Lung (tissue), 11 donors: ENCODE measurements at regions not wholly inside any gene's neighbourhood (a gene's known extent, or its start where the extent isn't known, plus 50 kb on each side); places are given as distances from the start of the nearest gene placed in this dataset.

ENCODE experiments used
- ATAC-seq: fragments of 200-7000 bp; cut with Tn5 transposase; one replicate; pipeline ENCODE4 v1.9.1; 2020; ENCODE audit warnings: moderate number of reproducible peaks; ENCODE audit not compliant: insufficient read depth, low FRiP score
- DNase-seq, 3 donors: peaks; one replicate each; pipeline ENCODE4 v3.0.0-alpha.2; 2013 to 2017
- H3K27ac ChIP-seq, 2 donors: one replicate each; pipeline ENCODE4 v1.5.1; 2013; ENCODE audit warnings: mild to moderate bottlenecking in 2 of 2, moderate library complexity in 2 of 2, control low read depth in 1 of 2, inconsistent platforms in 1 of 2, low read depth in 1 of 2, low read length in 1 of 2
- H3K27me3 ChIP-seq, 3 donors: one replicate each; pipeline ENCODE4 v1.5.1; 2013; ENCODE audit warnings: low read length in 2 of 3; ENCODE audit not compliant: control insufficient read depth in 3 of 3, insufficient read depth in 3 of 3
- H3K36me3 ChIP-seq, 4 donors: one replicate each; pipeline ENCODE4 v1.5.1; 2013; ENCODE audit warnings: low read length in 4 of 4, mild to moderate bottlenecking in 1 of 4, moderate library complexity in 1 of 4; ENCODE audit not compliant: control insufficient read depth in 4 of 4, insufficient read depth in 4 of 4
- H3K4me1 ChIP-seq, 5 donors: one replicate each; pipeline ENCODE4 v1.5.1; 2013; ENCODE audit warnings: low read length in 5 of 5, mild to moderate bottlenecking in 2 of 5, moderate library complexity in 1 of 5; ENCODE audit not compliant: control insufficient read depth in 5 of 5, insufficient read depth in 5 of 5
- H3K4me3 ChIP-seq: one replicate; pipeline ENCODE4 v1.5.1; 2013; ENCODE audit warnings: mild to moderate bottlenecking, control low read depth, moderate library complexity
- H3K9ac ChIP-seq, 2 donors: one replicate each; pipeline ENCODE4 v1.5.1; 2013; ENCODE audit warnings: low read length in 2 of 2, control low read depth in 1 of 2; ENCODE audit not compliant: insufficient read depth in 1 of 2
- H3K9me3 ChIP-seq, 4 donors: one replicate each; pipeline ENCODE4 v1.5.1; 2013; ENCODE audit warnings: low read length in 3 of 4, mild to moderate bottlenecking in 1 of 4, moderate library complexity in 1 of 4; ENCODE audit not compliant: control insufficient read depth in 4 of 4, insufficient read depth in 3 of 4
- CTCF ChIP-seq: IDR thresholded peaks from 2 replicates; pipeline ENCODE4 v1.5.1; 2012; ENCODE audit warnings: mild to moderate bottlenecking; ENCODE audit errors: control extremely low read depth, extremely low read depth
- WGBS, 2 donors: extraction: QIAGEN DNeasy Blood & Tissue Kit; methylation state at CpG; one replicate each; pipeline ENCODE4 v1.1.7; 2013; 5-methylcytosine and 5-hydroxymethylcytosine counted together
- donor health status: control.
- donor health status: control.
- donor health status: Bipolar disorder and iron deficiency.
- donor health status: healthy.
- donor health status: DM: yes; HTN: yes; CAD: no.

DNA sequence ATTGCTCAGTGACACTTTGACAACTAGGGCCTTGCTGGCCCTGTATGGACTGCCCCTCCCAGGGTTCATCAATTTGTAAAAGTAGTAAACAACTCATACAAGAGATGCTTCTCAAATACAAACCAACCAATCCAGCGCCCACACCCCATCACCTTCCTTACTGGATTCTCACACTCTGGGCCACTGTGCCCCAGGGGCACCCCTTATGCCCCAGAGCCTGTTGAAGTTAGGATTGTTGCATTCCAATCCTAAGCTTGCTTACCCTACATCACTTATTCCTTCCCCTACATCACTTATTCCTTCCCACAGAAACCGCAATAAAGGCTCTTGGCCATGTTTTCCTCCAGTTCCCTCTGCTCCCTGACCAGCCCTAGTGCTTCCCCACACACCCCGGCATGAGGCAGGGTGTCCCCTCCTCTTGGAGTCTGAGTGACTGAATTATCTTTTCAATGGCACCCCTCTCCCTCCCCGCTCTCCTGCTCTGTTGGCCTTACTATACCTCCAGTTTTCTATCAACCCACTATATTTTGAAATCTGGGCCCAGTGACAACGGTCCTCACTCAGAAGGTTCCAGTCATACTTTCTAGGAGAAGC lies 182.4 kb upstream of the S1PR3 start:
- DNase-seq = peak in 2 of 3 donors; percentile 33 to 63
- ATAC-seq = no peak
- Histone ChIP-seq H3K4me3 (no peak overlapping the region), H3K36me3 (no peaks in the 10 kb centered on the region), H3K4me1 (peaks cover 0 to 60% (median 2%) of the 10 kb centered on the region in 5 donors), H3K27me3 (no peaks in the 10 kb centered on the region), H3K9me3 (peaks cover 0 to 3% (median 0%) of the 10 kb centered on the region in 4 donors), H3K9ac (no peak overlapping the region), H3K27ac (no peak overlapping the region)
- TF ChIP-seq CTCF = no peak
- 76% methylated on average over 4 of the region's 5 CpGs for WGBS, 2 donors

- Histone ChIP-seq H3K36me3 (no peaks in the 10 kb centered on the region), H3K9ac (no peak overlapping the region), H3K4me1 (peaks cover 0 to 63% (median 2%) of the 10 kb centered on the region in 5 donors), H3K27ac (no peak overlapping the region), H3K4me3 (no peak overlapping the region), H3K9me3 (no peaks in the 10 kb centered on the region), H3K27me3 (no peaks in the 10 kb centered on the region)
- WGBS, 2 donors = 46 to 58% methylated on average over 9 of the region's 9 CpGs
- DNase-seq (peak; percentile 90 to 98 (median 98)), ATAC-seq (no peak)
- TF ChIP-seq CTCF = no peak
Observed at GRCh38 chr9:88809355-88810161, 181.7 kb upstream of the S1PR3 start.

DNA sequence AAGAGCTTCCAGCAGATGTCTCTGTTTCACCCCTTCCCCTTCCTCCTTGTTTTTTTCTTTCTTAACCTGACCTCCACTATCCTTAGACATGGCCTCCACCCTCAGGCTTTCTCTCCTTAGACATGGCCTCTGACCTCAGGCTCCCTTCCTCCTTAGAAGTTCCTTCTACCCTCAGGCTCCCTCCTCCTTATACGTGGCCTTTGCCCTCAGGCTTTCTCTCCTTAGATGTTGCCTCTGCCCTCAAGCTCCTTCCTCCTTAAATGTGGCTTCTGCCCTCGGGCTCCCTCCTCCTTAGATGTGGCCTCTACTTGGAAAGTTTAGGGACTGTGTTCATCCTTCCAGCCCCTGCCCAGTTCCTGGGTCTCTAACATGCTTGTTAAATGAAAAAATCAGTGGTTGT lies 180.4 kb upstream of the S1PR3 start:
- peaks cover 0 to 75% (median 0%) of the 10 kb centered on the region in 5 donors for H3K4me1 ChIP-seq
- H3K9me3 ChIP-seq = peaks cover 0 to 2% (median 0%) of the 10 kb centered on the region in 4 donors
- TF ChIP-seq CTCF = no peak
- H3K4me3 ChIP-seq = no peak overlapping the region
- H3K27me3 ChIP-seq = no peaks in the 10 kb centered on the region
- no peak overlapping the region for H3K27ac ChIP-seq
- 75 to 76% methylated on average over 2 of the region's 2 CpGs for WGBS, 2 donors
- ATAC-seq = no peak
- H3K36me3 ChIP-seq = no peaks in the 10 kb centered on the region
- no peak for DNase-seq
- H3K9ac ChIP-seq = no peak overlapping the region
